Lower leg skin (tissue), 3 donors: ENCODE measurements at regions not wholly inside any gene's neighbourhood (a gene's known extent, or its start where the extent isn't known, plus 50 kb on each side); places are given as distances from the start of the nearest gene placed in this dataset.

Experiments
- POLR2A ChIP-seq, 2 donors: fragments of 450-650 bp; IDR thresholded peaks; one replicate each; pipeline ENCODE4 v1.6.1; 2016 to 2017; ENCODE audit warnings: antibody characterized with exemption in 2 of 2, mild to moderate bottlenecking in 1 of 2, moderate library complexity in 1 of 2
- TF ChIP-seq, protein P1 (sequence below), 3 donors: fragments of 450-650 bp; IDR thresholded peaks; one replicate each; pipeline ENCODE4 v1.5.1; 2016; ENCODE audit warnings: antibody characterized with exemption in 3 of 3, mild to moderate bottlenecking in 3 of 3, moderate library complexity in 2 of 3

DNA sequence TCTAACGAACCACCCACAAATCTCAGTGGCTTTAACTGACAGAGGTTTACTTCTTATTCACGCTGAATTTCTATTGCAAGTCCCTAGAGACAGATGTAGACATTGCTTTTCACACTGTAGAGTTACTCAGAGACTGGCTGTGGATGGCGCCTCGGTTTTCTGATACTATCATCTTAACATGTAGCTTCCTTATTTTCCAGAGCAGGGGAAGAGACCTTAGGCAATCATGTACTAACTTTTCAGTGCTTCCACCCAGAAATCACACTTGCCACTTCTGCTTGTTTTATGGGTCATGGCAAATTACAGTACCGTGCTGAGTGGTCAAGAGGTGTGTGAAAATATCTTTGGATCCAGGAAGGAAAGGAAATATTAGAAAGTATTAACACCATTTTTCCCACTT is 65.4 kb downstream of the MAF start:
- no peak for TF ChIP-seq POLR2A (IDR thresholded peaks at IDR 0.05)
- TF ChIP-seq, protein P1, sequence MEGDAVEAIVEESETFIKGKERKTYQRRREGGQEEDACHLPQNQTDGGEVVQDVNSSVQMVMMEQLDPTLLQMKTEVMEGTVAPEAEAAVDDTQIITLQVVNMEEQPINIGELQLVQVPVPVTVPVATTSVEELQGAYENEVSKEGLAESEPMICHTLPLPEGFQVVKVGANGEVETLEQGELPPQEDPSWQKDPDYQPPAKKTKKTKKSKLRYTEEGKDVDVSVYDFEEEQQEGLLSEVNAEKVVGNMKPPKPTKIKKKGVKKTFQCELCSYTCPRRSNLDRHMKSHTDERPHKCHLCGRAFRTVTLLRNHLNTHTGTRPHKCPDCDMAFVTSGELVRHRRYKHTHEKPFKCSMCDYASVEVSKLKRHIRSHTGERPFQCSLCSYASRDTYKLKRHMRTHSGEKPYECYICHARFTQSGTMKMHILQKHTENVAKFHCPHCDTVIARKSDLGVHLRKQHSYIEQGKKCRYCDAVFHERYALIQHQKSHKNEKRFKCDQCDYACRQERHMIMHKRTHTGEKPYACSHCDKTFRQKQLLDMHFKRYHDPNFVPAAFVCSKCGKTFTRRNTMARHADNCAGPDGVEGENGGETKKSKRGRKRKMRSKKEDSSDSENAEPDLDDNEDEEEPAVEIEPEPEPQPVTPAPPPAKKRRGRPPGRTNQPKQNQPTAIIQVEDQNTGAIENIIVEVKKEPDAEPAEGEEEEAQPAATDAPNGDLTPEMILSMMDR (IDR thresholded peaks at IDR 0.05) = no peak
